Naive thymus-derived CD4-positive, alpha-beta T cell (primary cell): ENCODE measurements at regions not wholly inside any gene's neighbourhood (a gene's known extent, or its start where the extent isn't known, plus 50 kb on each side); places are given as distances from the start of the nearest gene placed in this dataset.

ENCODE experiments used
- ATAC-seq: fragments of 150-1000 bp; cut with Tn5 transposase; 2 replicates; pipeline ENCODE4 v1.10.0; 2021; ENCODE audit warnings: mild to moderate bottlenecking, moderate library complexity
- CTCF ChIA-PET: fragments of 350-600 bp; sonication (Branson Sonifier 250); formaldehyde crosslinking; loops from one replicate; lab custom pipeline; 2021; ENCODE audit warnings: antibody characterized with exemption; lab: Charles Lee
- POLR2A ChIA-PET: fragments of 350-600 bp; sonication (Branson Sonifier 250); formaldehyde crosslinking; loops from one replicate; lab custom pipeline; 2021; ENCODE audit warnings: antibody characterized with exemption, inconsistent platforms; lab: Charles Lee
- DNase-seq, 9 donors: peaks; one replicate each; pipeline versions ENCODE4 v3.0.0 to v3.0.0-alpha.2; 2020 to 2022; ENCODE audit warnings: mixed read lengths in 1 of 9
- H3K27ac ChIP-seq: one replicate; pipeline ENCODE4 v1.7.0; 2013; ENCODE audit warnings: mild to moderate bottlenecking, low read depth, low read length, moderate library complexity
- H3K27me3 ChIP-seq, 2 donors: one replicate each; pipeline ENCODE4 v1.7.0; 2013; ENCODE audit warnings: low read length in 2 of 2, mild to moderate bottlenecking in 2 of 2, moderate library complexity in 2 of 2; ENCODE audit not compliant: control insufficient read depth in 2 of 2, insufficient read depth in 2 of 2
- H3K36me3 ChIP-seq, 3 experiments: 1 replicate in 2 of 3; 2 replicates in 1 of 3; pipeline ENCODE4 v1.7.0; 2013; ENCODE audit warnings: low read length in 3 of 3, mild to moderate bottlenecking in 3 of 3, moderate library complexity in 1 of 3; ENCODE audit not compliant: insufficient read depth in 3 of 3, control insufficient read depth in 2 of 3
- H3K4me1 ChIP-seq, 2 donors: one replicate each; pipeline ENCODE4 v1.7.0; 2013; ENCODE audit warnings: low read length in 2 of 2, mild to moderate bottlenecking in 2 of 2, moderate library complexity in 1 of 2; ENCODE audit not compliant: control insufficient read depth in 2 of 2, insufficient read depth in 2 of 2
- H3K4me3 ChIP-seq: 2 replicates; pipeline ENCODE4 v1.7.0; 2013; ENCODE audit warnings: mild to moderate bottlenecking, low read length
- H3K9me3 ChIP-seq, 3 experiments: 1 replicate in 2 of 3; 2 replicates in 1 of 3; pipeline ENCODE4 v1.7.0; 2013; ENCODE audit warnings: low read length in 3 of 3; ENCODE audit not compliant: control insufficient read depth in 2 of 3
- H3K27ac Mint-ChIP-seq, 9 donors: one replicate each; pipeline ENCODE4 v1.8.0; 2020 to 2022; ENCODE audit warnings: mixed read lengths in 9 of 9, mild to moderate bottlenecking in 8 of 9, moderate library complexity in 5 of 9, inconsistent platforms in 2 of 9
- H3K27me3 Mint-ChIP-seq, 5 donors: one replicate each; pipeline ENCODE4 v1.8.0; 2021 to 2022; ENCODE audit warnings: mixed read lengths in 5 of 5, mild to moderate bottlenecking in 1 of 5
- H3K36me3 Mint-ChIP-seq, 5 donors: one replicate each; pipeline ENCODE4 v1.8.0; 2020 to 2022; ENCODE audit warnings: mixed read lengths in 5 of 5, mild to moderate bottlenecking in 3 of 5, inconsistent platforms in 1 of 5
- H3K4me1 Mint-ChIP-seq, 7 donors: one replicate each; pipeline ENCODE4 v1.8.0; 2020 to 2022; ENCODE audit warnings: mixed read lengths in 7 of 7, mild to moderate bottlenecking in 3 of 7, inconsistent platforms in 1 of 7
- H3K4me3 Mint-ChIP-seq, 10 donors: one replicate each; pipeline ENCODE4 v1.8.0; 2020 to 2022; ENCODE audit warnings: mild to moderate bottlenecking in 10 of 10, mixed read lengths in 10 of 10, moderate library complexity in 6 of 10, inconsistent platforms in 2 of 10
- H3K9me3 Mint-ChIP-seq, 11 donors: one replicate each; pipeline ENCODE4 v1.8.0; 2020 to 2022; ENCODE audit warnings: mixed read lengths in 11 of 11, mild to moderate bottlenecking in 4 of 11, inconsistent platforms in 1 of 11, moderate library complexity in 1 of 11
- intact Hi-C, 2 donors: fragments of 100-400 bp; cut with micrococcal nuclease; formaldehyde crosslinking; loops; one replicate each; pipeline ENCODE4 v1.15.1; 2023

DNA sequence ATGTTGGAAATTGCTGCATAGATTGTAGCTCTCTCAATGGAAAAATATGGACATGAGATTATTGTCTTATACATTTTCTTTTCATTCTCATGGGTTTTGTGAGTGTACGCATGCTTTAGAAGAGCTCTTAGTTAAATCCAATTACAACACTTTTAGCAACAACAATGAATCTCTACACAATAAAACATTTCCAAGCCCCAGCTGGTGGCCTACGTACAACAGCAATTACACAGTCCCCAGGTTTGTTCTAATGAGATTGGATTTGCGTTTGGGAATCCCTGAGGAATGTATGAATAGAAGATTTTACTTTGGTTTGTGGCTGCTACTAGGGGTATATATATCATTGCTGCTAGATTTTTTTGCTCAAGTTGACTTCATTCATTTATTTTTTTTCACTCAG lies 98.6 kb downstream of the FHDC1 start:
- CTCF ChIA-PET: no interaction called here
- no peaks in the 10 kb centered on the region for H3K36me3 ChIP-seq
- POLR2A ChIA-PET: no interaction called here

DNA sequence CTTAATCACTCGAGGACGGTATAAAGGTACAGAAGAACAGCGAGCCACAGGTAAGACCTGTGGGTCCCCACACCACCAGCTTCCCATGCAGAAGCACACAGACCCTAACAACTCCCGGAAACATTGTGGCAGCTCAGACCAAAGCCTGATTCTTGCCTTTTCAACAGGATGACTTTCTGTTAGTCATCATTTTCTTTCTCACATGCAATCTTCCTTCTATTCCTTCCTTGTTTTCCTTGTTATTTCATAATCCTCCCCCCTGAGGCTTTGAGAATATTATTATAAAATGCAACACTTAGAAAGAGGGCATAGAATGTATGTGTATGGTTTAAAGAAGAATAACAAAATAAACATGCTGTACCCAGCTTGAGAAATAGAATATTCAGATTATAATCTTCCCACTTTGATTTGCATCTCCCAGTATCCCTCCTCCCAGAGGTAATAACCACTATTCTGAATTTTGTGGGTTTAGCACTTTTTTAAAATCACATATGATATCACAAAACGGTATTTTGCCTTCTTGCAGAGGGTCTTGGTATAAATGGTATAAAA lies 100.9 kb downstream of the FHDC1 start:
- Histone ChIP-seq H3K4me1 (no peaks in the 10 kb centered on the region), H3K27me3 (no peaks in the 10 kb centered on the region), H3K36me3 (no peaks in the 10 kb centered on the region), H3K27ac (no peak overlapping the region), H3K9me3 (peaks cover 0 to 5% (median 0%) of the 10 kb centered on the region in 3 experiments), H3K4me3 (no peak overlapping the region)
- no peak for DNase-seq
- POLR2A ChIA-PET: no interaction called here
- Mint-ChIP-seq H3K4me3 (no peak overlapping the region), H3K4me1 (no peaks in the 10 kb centered on the region), H3K27ac (no peak overlapping the region), H3K9me3 (peaks cover 0 to 20% (median 3%) of the 10 kb centered on the region in 11 donors), H3K27me3 (peaks cover 0 to 21% (median 13%) of the 10 kb centered on the region in 5 donors), H3K36me3 (peaks cover 0 to 7% (median 0%) of the 10 kb centered on the region in 5 donors)
- intact Hi-C loops: no loop called here
- CTCF ChIA-PET: no interaction called here
- no peak for ATAC-seq

More for the DNA sequence above, 98.6 kb downstream of the FHDC1 start:
- H3K9me3 Mint-ChIP-seq: peaks cover 0 to 18% (median 9%) of the 10 kb centered on the region in 11 donors
- Histone ChIP-seq H3K4me1 (no peaks in the 10 kb centered on the region), H3K27ac (no peak overlapping the region), H3K4me3 (no peak overlapping the region), H3K27me3 (no peaks in the 10 kb centered on the region), H3K9me3 (peaks cover 0 to 6% (median 0%) of the 10 kb centered on the region in 3 experiments)
- DNase-seq: no peak
- H3K27ac Mint-ChIP-seq: no peak overlapping the region
- H3K27me3 Mint-ChIP-seq: peaks cover 0 to 23% (median 9%) of the 10 kb centered on the region in 5 donors
- intact Hi-C loops: no loop called here
- no peak overlapping the region for H3K4me3 Mint-ChIP-seq
- ATAC-seq: no peak
- peaks cover under 1 to 6% (median 2%) of the 10 kb centered on the region in 5 donors for H3K36me3 Mint-ChIP-seq
- no peaks in the 10 kb centered on the region for H3K4me1 Mint-ChIP-seq

GRCh38 chr4:153038623-153039311 lies 102.6 kb downstream of the FHDC1 start:
- Mint-ChIP-seq H3K4me3 (no peak overlapping the region), H3K27ac (no peak overlapping the region), H3K4me1 (no peaks in the 10 kb centered on the region), H3K9me3 (peaks cover 0 to 20% (median 3%) of the 10 kb centered on the region in 11 donors), H3K36me3 (peaks cover 0 to 7% (median 0%) of the 10 kb centered on the region in 5 donors), H3K27me3 (peaks cover 0 to 24% (median 13%) of the 10 kb centered on the region in 5 donors)
- Histone ChIP-seq H3K9me3 (peaks cover 0 to 5% (median 0%) of the 10 kb centered on the region in 3 experiments), H3K4me1 (no peaks in the 10 kb centered on the region), H3K4me3 (no peak overlapping the region), H3K27ac (no peak overlapping the region), H3K27me3 (no peaks in the 10 kb centered on the region), H3K36me3 (no peaks in the 10 kb centered on the region)
- ATAC-seq: no peak
- ChIA-PET POLR2A (no interaction called here), CTCF (no interaction called here)
- no peak for DNase-seq
- intact Hi-C loops: no loop called here

GRCh38 chr4:153039542-153040185 lies 103.5 kb downstream of the FHDC1 start:
- H3K27me3 ChIP-seq: no peaks in the 10 kb centered on the region
- H3K36me3 ChIP-seq: no peaks in the 10 kb centered on the region
- peaks cover 0 to 5% (median 0%) of the 10 kb centered on the region in 3 experiments for H3K9me3 ChIP-seq
- CTCF ChIA-PET: no interaction called here
- H3K4me1 Mint-ChIP-seq: no peaks in the 10 kb centered on the region
- intact Hi-C loops: no loop called here
- H3K9me3 Mint-ChIP-seq: peaks cover 0 to 20% (median 3%) of the 10 kb centered on the region in 11 donors
- no peak overlapping the region for H3K4me3 ChIP-seq
- ATAC-seq: no peak
- no peaks in the 10 kb centered on the region for H3K4me1 ChIP-seq
- peaks cover 0 to 7% (median 2%) of the 10 kb centered on the region in 5 donors for H3K36me3 Mint-ChIP-seq
- H3K4me3 Mint-ChIP-seq: no peak overlapping the region
- POLR2A ChIA-PET: no interaction called here
- H3K27ac Mint-ChIP-seq: no peak overlapping the region
- no peak for DNase-seq
- peaks cover 0 to 27% (median 13%) of the 10 kb centered on the region in 5 donors for H3K27me3 Mint-ChIP-seq
- no peak overlapping the region for H3K27ac ChIP-seq

- Histone ChIP-seq H3K36me3 (no peaks in the 10 kb centered on the region), H3K27ac (no peak overlapping the region), H3K4me1 (no peaks in the 10 kb centered on the region), H3K27me3 (no peaks in the 10 kb centered on the region), H3K9me3 (peaks cover 0 to 5% (median 0%) of the 10 kb centered on the region in 3 experiments), H3K4me3 (no peak overlapping the region)
- H3K27me3 Mint-ChIP-seq: peaks cover 0 to 32% (median 13%) of the 10 kb centered on the region in 5 donors
- no peak overlapping the region for H3K27ac Mint-ChIP-seq
- H3K9me3 Mint-ChIP-seq: peaks cover 0 to 20% (median 3%) of the 10 kb centered on the region in 11 donors
- POLR2A ChIA-PET: no interaction called here
- no peak for DNase-seq
- peaks cover 0 to 5% (median 5%) of the 10 kb centered on the region in 7 donors for H3K4me1 Mint-ChIP-seq
- CTCF ChIA-PET: no interaction called here
- H3K4me3 Mint-ChIP-seq: no peak overlapping the region
- intact Hi-C loops: no loop called here
- ATAC-seq: no peak
- peaks cover 0 to 7% (median 2%) of the 10 kb centered on the region in 5 donors for H3K36me3 Mint-ChIP-seq
Observed at GRCh38 chr4:153040677-153041076, 104.6 kb downstream of the FHDC1 start.

- CTCF ChIA-PET: no interaction called here
- H3K27me3 ChIP-seq: no peaks in the 10 kb centered on the region
- H3K36me3 Mint-ChIP-seq: peaks cover 0 to 7% (median 2%) of the 10 kb centered on the region in 5 donors
Observed at GRCh38 chr4:153044036-153044435, 107.9 kb downstream of the FHDC1 start.

More at GRCh38 chr4:153044036-153044435, 107.9 kb downstream of the FHDC1 start:
- H3K27ac Mint-ChIP-seq: no peak overlapping the region
- H3K4me3 Mint-ChIP-seq: no peak overlapping the region
- peaks cover 0 to 20% (median 2%) of the 10 kb centered on the region in 11 donors for H3K9me3 Mint-ChIP-seq
- no peaks in the 10 kb centered on the region for H3K36me3 ChIP-seq
- H3K27ac ChIP-seq: no peak overlapping the region
- DNase-seq (no peak), ATAC-seq (no peak)
- H3K4me3 ChIP-seq: no peak overlapping the region
- peaks cover 0 to 23% (median 6%) of the 10 kb centered on the region in 5 donors for H3K27me3 Mint-ChIP-seq
- POLR2A ChIA-PET: no interaction called here
- H3K9me3 ChIP-seq: peaks cover 0 to 5% (median 0%) of the 10 kb centered on the region in 3 experiments
- intact Hi-C loops: no loop called here
- peaks cover 0 to 10% (median 6%) of the 10 kb centered on the region in 7 donors for H3K4me1 Mint-ChIP-seq
- H3K4me1 ChIP-seq: no peaks in the 10 kb centered on the region
